ENCODE measurements at regions not wholly inside any gene's neighbourhood (a gene's known extent, or its start where the extent isn't known, plus 50 kb on each side); places are given as distances from the start of the nearest gene placed in this dataset.

DNA sequence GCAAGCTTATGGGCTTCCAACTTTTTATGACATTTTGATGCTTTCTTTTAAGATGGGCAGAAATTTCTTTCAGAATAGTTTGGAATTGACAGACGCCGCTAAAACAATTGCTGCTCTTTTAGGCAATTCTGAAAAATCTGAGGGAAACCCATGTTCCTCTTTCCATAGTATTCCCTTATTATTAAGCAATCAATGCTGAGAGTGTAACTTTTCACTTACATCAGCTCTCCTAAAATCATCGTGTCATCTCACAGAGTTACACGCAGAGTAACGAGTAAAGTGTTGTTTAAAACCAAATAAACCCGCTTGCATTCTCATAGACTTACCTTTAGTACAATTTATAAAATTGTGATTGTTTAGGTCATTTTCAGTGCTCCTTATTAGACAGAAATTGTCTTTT lies 150.6 kb downstream of the MAF start:
- WGBS (ENCODE audit: low lambda C conversion rate, missing lambda C conversion rate), result 95% methylated on average over 6 of the region's 6 CpGs
- no peak for TF ChIP-seq EZH2 (IDR thresholded peaks at IDR 0.05; ENCODE audit: borderline replicate concordance)
- H3K9me3 ChIP-seq (ENCODE audit: low read depth), result no peaks in the 10 kb centered on the region
- no peak for DNase-seq (ENCODE audit: low spot score)
- no peaks in the 10 kb centered on the region for H3K79me2 ChIP-seq
- no peaks in the 10 kb centered on the region for H3K27me3 ChIP-seq
- no peaks in the 10 kb centered on the region for H3K4me1 ChIP-seq (ENCODE audit: insufficient read depth)
- no peak overlapping the region for H3K4me3 ChIP-seq
- no peaks in the 10 kb centered on the region for H3K36me3 ChIP-seq (replicated peaks; ENCODE audit: insufficient read depth, low read depth)
- no peaks in the 10 kb centered on the region for H4K20me1 ChIP-seq (ENCODE audit: insufficient read depth, poor library complexity, severe bottlenecking)
- no peak overlapping the region for H3K4me2 ChIP-seq
- H2AFZ ChIP-seq, result no peak overlapping the region
- H3K9me2 ChIP-seq (replicated peaks; ENCODE audit: insufficient read depth), result no peaks in the 10 kb centered on the region
- H3K27ac ChIP-seq, result no peak overlapping the region

DNA sequence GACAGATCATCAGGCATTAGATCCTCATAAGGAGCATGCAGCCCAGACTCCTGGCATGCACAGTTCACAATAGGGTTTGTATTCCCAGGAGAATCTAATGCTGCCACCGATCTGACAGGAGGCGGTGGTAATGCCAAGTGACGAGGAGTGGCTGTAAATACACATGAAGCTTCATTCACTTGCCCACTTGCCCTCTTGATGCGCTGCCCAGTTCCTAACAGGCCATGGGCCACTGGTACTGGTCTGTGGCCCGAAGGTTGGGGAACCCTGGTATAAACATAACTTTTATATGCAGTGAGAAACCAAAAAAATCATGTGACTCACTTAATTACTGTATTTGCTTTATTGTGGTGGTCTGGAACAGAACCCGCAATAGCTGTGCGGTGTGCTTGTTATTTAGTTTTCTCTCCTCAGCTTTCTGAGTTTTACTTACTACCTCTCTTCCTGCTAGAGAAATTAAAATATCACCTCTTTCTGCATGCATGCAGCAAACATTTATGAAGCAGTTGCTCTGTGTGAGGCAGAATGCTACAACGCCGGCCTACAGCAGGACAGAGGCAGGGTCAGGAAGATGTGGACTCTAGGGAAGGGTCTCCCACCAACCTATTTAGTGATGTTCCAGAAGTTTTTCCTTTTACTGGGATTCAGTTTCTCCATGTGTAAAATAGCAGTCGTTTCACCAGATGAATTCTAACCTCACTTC lies 151.3 kb downstream of the MAF start:
- Histone ChIP-seq H3K9me2 (replicated peaks; ENCODE audit: insufficient read depth) (no peaks in the 10 kb centered on the region), H3K4me2 (no peak overlapping the region), H3K27ac (no peak overlapping the region), H3K36me3 (replicated peaks; ENCODE audit: insufficient read depth, low read depth) (no peaks in the 10 kb centered on the region), H3K9me3 (ENCODE audit: low read depth) (no peaks in the 10 kb centered on the region), H3K27me3 (no peaks in the 10 kb centered on the region), H2AFZ (no peak overlapping the region), H3K79me2 (no peaks in the 10 kb centered on the region), H4K20me1 (ENCODE audit: insufficient read depth, poor library complexity, severe bottlenecking) (no peaks in the 10 kb centered on the region), H3K4me1 (ENCODE audit: insufficient read depth) (no peaks in the 10 kb centered on the region), H3K4me3 (no peak overlapping the region)
- 93% methylated on average over 10 of the region's 10 CpGs for WGBS (ENCODE audit: low lambda C conversion rate, missing lambda C conversion rate)
- DNase-seq (ENCODE audit: low spot score), result no peak
- TF ChIP-seq, protein P1, sequence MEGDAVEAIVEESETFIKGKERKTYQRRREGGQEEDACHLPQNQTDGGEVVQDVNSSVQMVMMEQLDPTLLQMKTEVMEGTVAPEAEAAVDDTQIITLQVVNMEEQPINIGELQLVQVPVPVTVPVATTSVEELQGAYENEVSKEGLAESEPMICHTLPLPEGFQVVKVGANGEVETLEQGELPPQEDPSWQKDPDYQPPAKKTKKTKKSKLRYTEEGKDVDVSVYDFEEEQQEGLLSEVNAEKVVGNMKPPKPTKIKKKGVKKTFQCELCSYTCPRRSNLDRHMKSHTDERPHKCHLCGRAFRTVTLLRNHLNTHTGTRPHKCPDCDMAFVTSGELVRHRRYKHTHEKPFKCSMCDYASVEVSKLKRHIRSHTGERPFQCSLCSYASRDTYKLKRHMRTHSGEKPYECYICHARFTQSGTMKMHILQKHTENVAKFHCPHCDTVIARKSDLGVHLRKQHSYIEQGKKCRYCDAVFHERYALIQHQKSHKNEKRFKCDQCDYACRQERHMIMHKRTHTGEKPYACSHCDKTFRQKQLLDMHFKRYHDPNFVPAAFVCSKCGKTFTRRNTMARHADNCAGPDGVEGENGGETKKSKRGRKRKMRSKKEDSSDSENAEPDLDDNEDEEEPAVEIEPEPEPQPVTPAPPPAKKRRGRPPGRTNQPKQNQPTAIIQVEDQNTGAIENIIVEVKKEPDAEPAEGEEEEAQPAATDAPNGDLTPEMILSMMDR (IDR thresholded peaks at IDR 0.05; ENCODE audit: poor library complexity), result no peak
- TF ChIP-seq EZH2 (IDR thresholded peaks at IDR 0.05; ENCODE audit: borderline replicate concordance) (no peak), EZH2phosphoT487 (IDR thresholded peaks at IDR 0.05; ENCODE audit: low read depth, severe bottlenecking, unreplicated experiment) (no peak)

DNA sequence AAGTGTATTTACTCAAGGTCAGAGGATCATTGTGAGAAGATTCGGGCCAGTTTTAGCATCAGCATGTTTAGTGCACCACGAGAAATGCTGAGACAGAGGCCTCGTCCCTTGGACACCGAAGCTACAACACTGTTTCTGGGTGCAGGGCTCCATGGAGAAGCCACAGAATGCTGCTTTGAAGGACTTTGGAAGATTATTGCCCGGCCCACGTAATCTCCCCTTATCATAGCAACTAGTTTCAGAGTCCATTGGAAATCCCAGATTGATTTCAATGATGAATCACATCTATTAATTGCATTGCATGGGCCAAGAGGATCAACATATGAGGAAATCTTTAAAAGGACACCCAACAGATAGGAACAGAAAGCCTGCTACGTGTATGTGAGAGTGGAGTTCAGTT lies 156.0 kb downstream of the MAF start:
- H3K4me3 ChIP-seq, result no peak overlapping the region
- H2AFZ ChIP-seq, result no peak overlapping the region
- peak; percentile 46 for DNase-seq (ENCODE audit: low spot score)
- H3K36me3 ChIP-seq (replicated peaks; ENCODE audit: insufficient read depth, low read depth), result no peaks in the 10 kb centered on the region
- TF ChIP-seq EZH2phosphoT487 (IDR thresholded peaks at IDR 0.05; ENCODE audit: low read depth, severe bottlenecking, unreplicated experiment), result no peak
- WGBS (ENCODE audit: low lambda C conversion rate, missing lambda C conversion rate), result 80% methylated on average over 7 of the region's 7 CpGs
- H3K79me2 ChIP-seq, result no peaks in the 10 kb centered on the region
- H3K27me3 ChIP-seq, result no peaks in the 10 kb centered on the region
- no peak overlapping the region for H3K4me2 ChIP-seq
- H3K9me2 ChIP-seq (replicated peaks; ENCODE audit: insufficient read depth), result no peaks in the 10 kb centered on the region
- H3K4me1 ChIP-seq (ENCODE audit: insufficient read depth), result no peaks in the 10 kb centered on the region
- H3K9me3 ChIP-seq (ENCODE audit: low read depth), result no peaks in the 10 kb centered on the region
- no peak overlapping the region for H3K27ac ChIP-seq
- H4K20me1 ChIP-seq (ENCODE audit: insufficient read depth, poor library complexity, severe bottlenecking), result no peaks in the 10 kb centered on the region

DNA sequence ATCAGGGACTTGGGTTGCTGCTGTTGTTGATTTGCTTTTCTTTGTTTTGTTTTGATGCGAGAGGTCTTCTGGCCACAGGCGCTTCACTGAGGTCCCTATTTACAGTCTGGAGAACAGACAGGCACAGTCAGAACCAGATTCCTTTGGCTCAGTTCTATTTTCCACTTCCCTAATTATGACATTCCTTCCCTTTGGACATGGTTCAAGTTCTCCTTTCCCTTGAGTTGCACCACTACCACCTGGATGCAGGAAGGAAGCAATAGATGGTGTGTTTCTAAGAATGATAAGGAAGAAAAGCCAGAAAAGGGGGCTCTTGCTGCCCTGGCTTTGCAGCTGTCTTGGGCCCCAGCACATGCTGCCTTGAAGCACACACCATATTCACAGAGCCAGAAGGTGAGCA lies 160.6 kb downstream of the MAF start:
- Histone ChIP-seq H3K9me3 (ENCODE audit: low read depth) (no peaks in the 10 kb centered on the region), H3K79me2 (no peaks in the 10 kb centered on the region), H3K4me1 (ENCODE audit: insufficient read depth) (no peaks in the 10 kb centered on the region), H4K20me1 (ENCODE audit: insufficient read depth, poor library complexity, severe bottlenecking) (no peaks in the 10 kb centered on the region), H3K9me2 (replicated peaks; ENCODE audit: insufficient read depth) (no peaks in the 10 kb centered on the region), H3K4me3 (no peak overlapping the region), H2AFZ (no peak overlapping the region), H3K27me3 (no peaks in the 10 kb centered on the region), H3K27ac (no peak overlapping the region), H3K4me2 (no peak overlapping the region), H3K36me3 (replicated peaks; ENCODE audit: insufficient read depth, low read depth) (no peaks in the 10 kb centered on the region)
- 97% methylated on average over 2 of the region's 2 CpGs for WGBS (ENCODE audit: low lambda C conversion rate, missing lambda C conversion rate)
- no peak for TF ChIP-seq EZH2phosphoT487 (IDR thresholded peaks at IDR 0.05; ENCODE audit: low read depth, severe bottlenecking, unreplicated experiment)
- TF ChIP-seq, protein P1 (IDR thresholded peaks at IDR 0.05; ENCODE audit: poor library complexity), result no peak
- TF ChIP-seq EZH2 (IDR thresholded peaks at IDR 0.05; ENCODE audit: borderline replicate concordance), result no peak
- no peak for DNase-seq (ENCODE audit: low spot score)
